ENCODE measurements at regions not wholly inside any gene's neighbourhood (a gene's known extent, or its start where the extent isn't known, plus 50 kb on each side); places are given as distances from the start of the nearest gene placed in this dataset.

- TF ChIP-seq CTCF (IDR thresholded peaks at IDR 0.05; ENCODE audit: poor library complexity, severe bottlenecking) (no peak), EZH2 (IDR thresholded peaks at IDR 0.05; ENCODE audit: borderline replicate concordance, insufficient read depth, low read length, poor library complexity, severe bottlenecking) (no peak), POLR2AphosphoS5 (IDR thresholded peaks at IDR 0.05) (no peak)
Measured at GRCh38 chr4:38536716-38537115, 127.3 kb upstream of the KLF3 start.
